NK-92 treated with Interleukin-12 subunit alpha and Interleukin-12 subunit beta, amount 100 ng/mL, for 24 hours (cell line): ENCODE measurements at regions not wholly inside any gene's neighbourhood (a gene's known extent, or its start where the extent isn't known, plus 50 kb on each side); places are given as distances from the start of the nearest gene placed in this dataset.

ENCODE experiments used
- DNase-seq: peaks from one replicate; lab custom pipeline; 2025; lab: John Stamatoyannopoulos, UW

GRCh38 chr15:96262549-96263489, 67.7 kb upstream of the NR2F2 start:
- DNase-seq, result no peak

GRCh38 chr15:96264351-96264798, 66.1 kb upstream of the NR2F2 start:
- no peak for DNase-seq

- DNase-seq, result no peak
These were observed 65.5 kb upstream of the NR2F2 start for GRCh38 chr15:96264801-96265515.

GRCh38 chr15:96266456-96266855, 64.0 kb upstream of the NR2F2 start:
- DNase-seq, result no peak

GRCh38 chr15:96267463-96267862, 63.0 kb upstream of the NR2F2 start:
- DNase-seq, result no peak

GRCh38 chr15:96268442-96269204, 61.9 kb upstream of the NR2F2 start:
- no peak for DNase-seq

- no peak for DNase-seq
These were observed 59.8 kb upstream of the NR2F2 start for GRCh38 chr15:96270581-96271172.

- no peak for DNase-seq
These were observed 58.1 kb upstream of the NR2F2 start for GRCh38 chr15:96272427-96272826.

- peak; percentile 77 for DNase-seq
These were observed 57.0 kb upstream of the NR2F2 start for GRCh38 chr15:96273317-96274086.

- no peak for DNase-seq
These were observed 56.4 kb upstream of the NR2F2 start for GRCh38 chr15:96274087-96274440.

- no peak for DNase-seq
These were observed 55.8 kb upstream of the NR2F2 start for GRCh38 chr15:96274698-96275097.

GRCh38 chr15:96276438-96277210, 53.9 kb upstream of the NR2F2 start:
- DNase-seq, result no peak
